HCT116 (cell line): ENCODE measurements at regions not wholly inside any gene's neighbourhood (a gene's known extent, or its start where the extent isn't known, plus 50 kb on each side); places are given as distances from the start of the nearest gene placed in this dataset.

Source experiments
- CEBPB ChIP-seq: IDR thresholded peaks from 2 replicates; pipeline ENCODE4 v1.6.1; 2012; ENCODE audit warnings: low read depth
- RAD21 ChIP-seq: IDR thresholded peaks from 2 replicates; pipeline ENCODE4 v1.6.1; 2012; ENCODE audit warnings: low read depth, mild to moderate bottlenecking
- TCF7L2 ChIP-seq: IDR thresholded peaks from 2 replicates; pipeline ENCODE4 v1.7.0; 2011; ENCODE audit warnings: borderline replicate concordance, inconsistent platforms; ENCODE audit not compliant: insufficient read depth, insufficient read length; ENCODE audit errors: extremely low read depth
- TF ChIP-seq, protein P1 (sequence below), 3 experiments: fragments of 200-600 bp in 1 of 3; sonication (generic) in 1 of 3; IDR thresholded peaks in 2 of 3; conservative IDR thresholded peaks in 1 of 3; 2 replicates each; pipeline ENCODE4 v1.5.1; 2012 to 2017; ENCODE audit warnings: low read depth in 2 of 3, low read length in 2 of 3, antibody characterized with exemption in 1 of 3, borderline replicate concordance in 1 of 3, control low read depth in 1 of 3, mild to moderate bottlenecking in 1 of 3, mixed read lengths in 1 of 3, mixed run types in 1 of 3, moderate library complexity in 1 of 3; ENCODE audit not compliant: insufficient read depth in 1 of 3
- TF ChIP-seq, protein P2 (sequence below): IDR thresholded peaks from 2 replicates; pipeline ENCODE4 v1.6.1; 2011; ENCODE audit warnings: mild to moderate bottlenecking, low read length, moderate library complexity; ENCODE audit not compliant: insufficient replicate concordance; ENCODE audit errors: extremely low read depth
- TF ChIP-seq, protein P3 (sequence below): IDR thresholded peaks from 2 replicates; pipeline ENCODE4 v1.6.1; 2012

DNA sequence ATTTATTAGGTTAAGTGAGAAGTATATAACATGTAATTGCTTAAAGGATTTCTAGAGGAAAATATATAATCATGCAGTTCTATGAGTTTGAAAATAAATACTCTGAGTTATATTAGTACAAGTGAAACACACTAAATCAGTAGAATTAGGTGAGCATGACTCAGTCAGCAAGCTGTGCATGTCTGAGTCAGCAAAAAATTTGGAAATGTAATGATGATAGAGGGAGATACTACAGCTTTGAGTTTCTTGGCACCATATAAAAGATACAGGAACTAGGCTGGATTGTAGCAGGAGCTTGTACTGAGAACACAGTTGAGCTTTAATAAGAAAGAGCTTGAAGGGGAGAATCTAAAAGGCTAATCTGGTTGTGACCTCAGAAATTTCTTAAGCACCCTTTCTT is 1224.6 kb downstream of the CDH8 start:
- TF ChIP-seq TCF7L2 (no peak), RAD21 (no peak), CEBPB (no peak)
- TF ChIP-seq, protein P1, sequence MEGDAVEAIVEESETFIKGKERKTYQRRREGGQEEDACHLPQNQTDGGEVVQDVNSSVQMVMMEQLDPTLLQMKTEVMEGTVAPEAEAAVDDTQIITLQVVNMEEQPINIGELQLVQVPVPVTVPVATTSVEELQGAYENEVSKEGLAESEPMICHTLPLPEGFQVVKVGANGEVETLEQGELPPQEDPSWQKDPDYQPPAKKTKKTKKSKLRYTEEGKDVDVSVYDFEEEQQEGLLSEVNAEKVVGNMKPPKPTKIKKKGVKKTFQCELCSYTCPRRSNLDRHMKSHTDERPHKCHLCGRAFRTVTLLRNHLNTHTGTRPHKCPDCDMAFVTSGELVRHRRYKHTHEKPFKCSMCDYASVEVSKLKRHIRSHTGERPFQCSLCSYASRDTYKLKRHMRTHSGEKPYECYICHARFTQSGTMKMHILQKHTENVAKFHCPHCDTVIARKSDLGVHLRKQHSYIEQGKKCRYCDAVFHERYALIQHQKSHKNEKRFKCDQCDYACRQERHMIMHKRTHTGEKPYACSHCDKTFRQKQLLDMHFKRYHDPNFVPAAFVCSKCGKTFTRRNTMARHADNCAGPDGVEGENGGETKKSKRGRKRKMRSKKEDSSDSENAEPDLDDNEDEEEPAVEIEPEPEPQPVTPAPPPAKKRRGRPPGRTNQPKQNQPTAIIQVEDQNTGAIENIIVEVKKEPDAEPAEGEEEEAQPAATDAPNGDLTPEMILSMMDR (IDR thresholded peaks at IDR 0.05 in 2 of 3, conservative IDR thresholded peaks at IDR 0.05 in 1 of 3; ENCODE audit: borderline replicate concordance in 1 of 3, insufficient read depth in 1 of 3, low read depth in 2 of 3, low read length in 2 of 3) = no peak
- TF ChIP-seq, protein P2, sequence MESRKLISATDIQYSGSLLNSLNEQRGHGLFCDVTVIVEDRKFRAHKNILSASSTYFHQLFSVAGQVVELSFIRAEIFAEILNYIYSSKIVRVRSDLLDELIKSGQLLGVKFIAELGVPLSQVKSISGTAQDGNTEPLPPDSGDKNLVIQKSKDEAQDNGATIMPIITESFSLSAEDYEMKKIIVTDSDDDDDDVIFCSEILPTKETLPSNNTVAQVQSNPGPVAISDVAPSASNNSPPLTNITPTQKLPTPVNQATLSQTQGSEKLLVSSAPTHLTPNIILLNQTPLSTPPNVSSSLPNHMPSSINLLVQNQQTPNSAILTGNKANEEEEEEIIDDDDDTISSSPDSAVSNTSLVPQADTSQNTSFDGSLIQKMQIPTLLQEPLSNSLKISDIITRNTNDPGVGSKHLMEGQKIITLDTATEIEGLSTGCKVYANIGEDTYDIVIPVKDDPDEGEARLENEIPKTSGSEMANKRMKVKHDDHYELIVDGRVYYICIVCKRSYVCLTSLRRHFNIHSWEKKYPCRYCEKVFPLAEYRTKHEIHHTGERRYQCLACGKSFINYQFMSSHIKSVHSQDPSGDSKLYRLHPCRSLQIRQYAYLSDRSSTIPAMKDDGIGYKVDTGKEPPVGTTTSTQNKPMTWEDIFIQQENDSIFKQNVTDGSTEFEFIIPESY = no peak
- TF ChIP-seq, protein P3, sequence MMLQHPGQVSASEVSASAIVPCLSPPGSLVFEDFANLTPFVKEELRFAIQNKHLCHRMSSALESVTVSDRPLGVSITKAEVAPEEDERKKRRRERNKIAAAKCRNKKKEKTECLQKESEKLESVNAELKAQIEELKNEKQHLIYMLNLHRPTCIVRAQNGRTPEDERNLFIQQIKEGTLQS = no peak
